Body of pancreas (tissue), 4 donors: ENCODE measurements at regions not wholly inside any gene's neighbourhood (a gene's known extent, or its start where the extent isn't known, plus 50 kb on each side); places are given as distances from the start of the nearest gene placed in this dataset.

Experiments
- POLR2A ChIP-seq, 3 donors: fragments of 450-650 bp; IDR thresholded peaks; one replicate each; pipeline ENCODE4 v1.6.1; 2016; ENCODE audit warnings: antibody characterized with exemption in 3 of 3, mild to moderate bottlenecking in 2 of 3
- TF ChIP-seq, protein P1 (sequence below), 7 experiments: fragments of 450-650 bp in 4 of 7; fragments of 200-600 bp in 3 of 7; sonication (generic) in 3 of 7; IDR thresholded peaks; one replicate each; pipeline ENCODE4 v1.5.1; 2016 to 2019; ENCODE audit warnings: antibody characterized with exemption in 7 of 7

- TF ChIP-seq, protein P1, sequence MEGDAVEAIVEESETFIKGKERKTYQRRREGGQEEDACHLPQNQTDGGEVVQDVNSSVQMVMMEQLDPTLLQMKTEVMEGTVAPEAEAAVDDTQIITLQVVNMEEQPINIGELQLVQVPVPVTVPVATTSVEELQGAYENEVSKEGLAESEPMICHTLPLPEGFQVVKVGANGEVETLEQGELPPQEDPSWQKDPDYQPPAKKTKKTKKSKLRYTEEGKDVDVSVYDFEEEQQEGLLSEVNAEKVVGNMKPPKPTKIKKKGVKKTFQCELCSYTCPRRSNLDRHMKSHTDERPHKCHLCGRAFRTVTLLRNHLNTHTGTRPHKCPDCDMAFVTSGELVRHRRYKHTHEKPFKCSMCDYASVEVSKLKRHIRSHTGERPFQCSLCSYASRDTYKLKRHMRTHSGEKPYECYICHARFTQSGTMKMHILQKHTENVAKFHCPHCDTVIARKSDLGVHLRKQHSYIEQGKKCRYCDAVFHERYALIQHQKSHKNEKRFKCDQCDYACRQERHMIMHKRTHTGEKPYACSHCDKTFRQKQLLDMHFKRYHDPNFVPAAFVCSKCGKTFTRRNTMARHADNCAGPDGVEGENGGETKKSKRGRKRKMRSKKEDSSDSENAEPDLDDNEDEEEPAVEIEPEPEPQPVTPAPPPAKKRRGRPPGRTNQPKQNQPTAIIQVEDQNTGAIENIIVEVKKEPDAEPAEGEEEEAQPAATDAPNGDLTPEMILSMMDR (IDR thresholded peaks at IDR 0.05) = no peak
- TF ChIP-seq POLR2A (IDR thresholded peaks at IDR 0.05) = no peak
Measured at GRCh38 chr2:111704246-111704645, 179.7 kb downstream of the ANAPC1 start.
